ENCODE measurements at regions not wholly inside any gene's neighbourhood (a gene's known extent, or its start where the extent isn't known, plus 50 kb on each side); places are given as distances from the start of the nearest gene placed in this dataset.

DNA sequence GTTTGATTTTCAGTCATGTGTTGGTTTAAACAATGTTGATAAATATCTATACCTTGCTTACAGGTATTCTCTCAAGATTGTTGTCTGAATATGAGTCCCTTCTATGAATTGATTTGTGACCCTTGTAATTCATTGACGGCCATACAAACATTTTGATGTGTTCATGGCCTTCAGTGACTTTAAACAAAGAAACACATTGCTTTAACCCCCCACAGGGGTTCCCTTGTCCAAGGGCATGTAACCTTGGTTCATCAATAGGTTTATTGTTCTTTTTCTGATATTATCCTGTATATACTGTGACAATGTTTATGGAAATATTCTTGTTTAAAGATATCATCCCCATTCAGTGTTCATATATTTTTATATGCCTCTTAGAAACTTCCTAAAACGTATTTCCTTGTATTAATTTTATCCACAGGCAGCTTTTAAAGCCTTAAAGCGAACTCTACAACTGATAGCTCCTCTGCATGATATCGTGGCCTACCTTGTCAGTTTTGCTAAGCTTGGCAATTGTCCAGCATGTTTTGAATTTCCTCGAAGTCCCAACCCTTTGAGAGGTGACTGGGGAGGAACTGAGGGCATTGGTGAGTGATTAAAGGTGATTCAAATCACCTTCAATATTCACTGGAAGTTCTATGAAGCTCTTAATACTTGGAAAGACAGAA lies 87.0 kb downstream of the CD164 start:
- POLR2A ChIA-PET, result no interaction called here
- ATAC-seq, result no peak

GRCh38 chr6:109292983-109293586 lies 89.2 kb downstream of the CD164 start:
- no peak overlapping the region for H3K4me2 ChIP-seq
- FAIRE-seq (no peak), ATAC-seq (no peak), DNase-seq (ENCODE audit: low read depth in 1 of 2, low spot score in 1 of 2) (no peak)
- H3K4me3 ChIP-seq, result no peak overlapping the region
- ChIA-PET CTCF (interaction anchor here (1.2 kb wide), 1 partner anchor 91 kb away, joined by 5 read pairs; no protein-coding TSS in a partner anchor), POLR2A (no interaction called here)
- 55% methylated on average over 2 of the region's 2 CpGs for whole genome bisulfite sequencing (ENCODE audit: missing lambda C conversion rate)
- H3K9me3 ChIP-seq, result no peaks in the 10 kb centered on the region
- no peak for TF ChIP-seq CBX8 (IDR thresholded peaks at IDR 0.05)
- H3K27ac ChIP-seq, result no peak overlapping the region
- H3K4me1 ChIP-seq, result peaks cover 12% of the 10 kb centered on the region

More for the DNA sequence above, 87.0 kb downstream of the CD164 start:
- 60% methylated on average over 5 of the region's 5 CpGs for WGBS (ENCODE audit: missing lambda C conversion rate)
- TF ChIP-seq FOXS1 (CRISPR knock-in tag; IDR thresholded peaks at IDR 0.05) (no peak), CBX2 (IDR thresholded peaks at IDR 0.05; ENCODE audit: borderline replicate concordance, low read depth) (no peak), NR3C1 (IDR thresholded peaks at IDR 0.05) (no peak), MAZ (IDR thresholded peaks at IDR 0.05; ENCODE audit: borderline replicate concordance, low read depth, low read length) (no peak), RARB (CRISPR knock-in tag; IDR thresholded peaks at IDR 0.05) (no peak), JUN (IDR thresholded peaks at IDR 0.05) (no peak), BHLHE40 (IDR thresholded peaks at IDR 0.05; ENCODE audit: low read depth, low read length) (no peak), REST (IDR thresholded peaks at IDR 0.05) (no peak), EHMT2 (IDR thresholded peaks at IDR 0.05; ENCODE audit: low read depth) (no peak), MYC (IDR thresholded peaks at IDR 0.05; ENCODE audit: borderline replicate concordance, low read length) (no peak), CEBPB (IDR thresholded peaks at IDR 0.05) (no peak), EP300 (IDR thresholded peaks at IDR 0.05) (no peak), FOSB (CRISPR knock-in tag; IDR thresholded peaks at IDR 0.05) (no peak), RFX5 (IDR thresholded peaks at IDR 0.05) (no peak), ELK1 (IDR thresholded peaks at IDR 0.05; ENCODE audit: low read depth, low read length) (no peak), ZSCAN20 (CRISPR knock-in tag; IDR thresholded peaks at IDR 0.05) (no peak), HOXB5 (CRISPR knock-in tag; IDR thresholded peaks at IDR 0.05) (no peak)
- TF ChIP-seq, protein P1, sequence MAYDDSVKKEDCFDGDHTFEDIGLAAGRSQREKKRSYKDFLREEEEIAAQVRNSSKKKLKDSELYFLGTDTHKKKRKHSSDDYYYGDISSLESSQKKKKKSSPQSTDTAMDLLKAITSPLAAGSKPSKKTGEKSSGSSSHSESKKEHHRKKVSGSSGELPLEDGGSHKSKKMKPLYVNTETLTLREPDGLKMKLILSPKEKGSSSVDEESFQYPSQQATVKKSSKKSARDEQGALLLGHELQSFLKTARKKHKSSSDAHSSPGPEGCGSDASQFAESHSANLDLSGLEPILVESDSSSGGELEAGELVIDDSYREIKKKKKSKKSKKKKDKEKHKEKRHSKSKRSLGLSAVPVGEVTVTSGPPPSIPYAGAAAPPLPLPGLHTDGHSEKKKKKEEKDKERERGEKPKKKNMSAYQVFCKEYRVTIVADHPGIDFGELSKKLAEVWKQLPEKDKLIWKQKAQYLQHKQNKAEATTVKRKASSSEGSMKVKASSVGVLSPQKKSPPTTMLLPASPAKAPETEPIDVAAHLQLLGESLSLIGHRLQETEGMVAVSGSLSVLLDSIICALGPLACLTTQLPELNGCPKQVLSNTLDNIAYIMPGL (CRISPR knock-in tag; IDR thresholded peaks at IDR 0.05; ENCODE audit: borderline replicate concordance), result no peak
- H3K4me2 ChIP-seq, result no peak overlapping the region
- H3K4me1 ChIP-seq, result peaks cover 12% of the 10 kb centered on the region
- CTCF ChIA-PET, result no interaction called here
- no peak overlapping the region for H3K4me3 ChIP-seq
- DNase-seq (ENCODE audit: low read depth in 1 of 2, low spot score in 1 of 2) (no peak), FAIRE-seq (no peak)
- H3K27ac ChIP-seq, result no peak overlapping the region
- no peaks in the 10 kb centered on the region for H3K9me3 ChIP-seq

Measured in A549 (cell line).